Body of pancreas (tissue), 4 donors: ENCODE measurements at regions not wholly inside any gene's neighbourhood (a gene's known extent, or its start where the extent isn't known, plus 50 kb on each side); places are given as distances from the start of the nearest gene placed in this dataset.

Experiments used
- POLR2A ChIP-seq, 3 donors: fragments of 450-650 bp; IDR thresholded peaks; one replicate each; pipeline ENCODE4 v1.6.1; 2016; ENCODE audit warnings: antibody characterized with exemption in 3 of 3, mild to moderate bottlenecking in 2 of 3
- TF ChIP-seq, protein P1 (sequence below), 7 experiments: fragments of 450-650 bp in 4 of 7; fragments of 200-600 bp in 3 of 7; sonication (generic) in 3 of 7; IDR thresholded peaks; one replicate each; pipeline ENCODE4 v1.5.1; 2016 to 2019; ENCODE audit warnings: antibody characterized with exemption in 7 of 7

GRCh38 chr7:157476654-157477549 is 140.1 kb downstream of the DNAJB6 start:
- TF ChIP-seq, protein P1, sequence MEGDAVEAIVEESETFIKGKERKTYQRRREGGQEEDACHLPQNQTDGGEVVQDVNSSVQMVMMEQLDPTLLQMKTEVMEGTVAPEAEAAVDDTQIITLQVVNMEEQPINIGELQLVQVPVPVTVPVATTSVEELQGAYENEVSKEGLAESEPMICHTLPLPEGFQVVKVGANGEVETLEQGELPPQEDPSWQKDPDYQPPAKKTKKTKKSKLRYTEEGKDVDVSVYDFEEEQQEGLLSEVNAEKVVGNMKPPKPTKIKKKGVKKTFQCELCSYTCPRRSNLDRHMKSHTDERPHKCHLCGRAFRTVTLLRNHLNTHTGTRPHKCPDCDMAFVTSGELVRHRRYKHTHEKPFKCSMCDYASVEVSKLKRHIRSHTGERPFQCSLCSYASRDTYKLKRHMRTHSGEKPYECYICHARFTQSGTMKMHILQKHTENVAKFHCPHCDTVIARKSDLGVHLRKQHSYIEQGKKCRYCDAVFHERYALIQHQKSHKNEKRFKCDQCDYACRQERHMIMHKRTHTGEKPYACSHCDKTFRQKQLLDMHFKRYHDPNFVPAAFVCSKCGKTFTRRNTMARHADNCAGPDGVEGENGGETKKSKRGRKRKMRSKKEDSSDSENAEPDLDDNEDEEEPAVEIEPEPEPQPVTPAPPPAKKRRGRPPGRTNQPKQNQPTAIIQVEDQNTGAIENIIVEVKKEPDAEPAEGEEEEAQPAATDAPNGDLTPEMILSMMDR (IDR thresholded peaks at IDR 0.05), result no peak
- TF ChIP-seq POLR2A (IDR thresholded peaks at IDR 0.05), result no peak
